ENCODE measurements at regions not wholly inside any gene's neighbourhood (a gene's known extent, or its start where the extent isn't known, plus 50 kb on each side); places are given as distances from the start of the nearest gene placed in this dataset.

GRCh38 chr7:84387595-84387994 is 193.0 kb upstream of the SEMA3A start:
- H3K36me3 ChIP-seq (replicated peaks; ENCODE audit: insufficient read depth, low read depth), result no peaks in the 10 kb centered on the region
- H3K27me3 ChIP-seq, result no peaks in the 10 kb centered on the region
- no peak overlapping the region for H3K4me2 ChIP-seq
- no peaks in the 10 kb centered on the region for H3K9me2 ChIP-seq (replicated peaks; ENCODE audit: insufficient read depth)
- H3K4me3 ChIP-seq, result no peak overlapping the region
- no peak for DNase-seq (ENCODE audit: low spot score)
- no peaks in the 10 kb centered on the region for H4K20me1 ChIP-seq (ENCODE audit: insufficient read depth, poor library complexity, severe bottlenecking)
- WGBS (ENCODE audit: low lambda C conversion rate, missing lambda C conversion rate), result 15% methylated on average over 1 of the region's 1 CpG
- H3K27ac ChIP-seq, result no peak overlapping the region
- H3K4me1 ChIP-seq (ENCODE audit: insufficient read depth), result no peaks in the 10 kb centered on the region
- H2AFZ ChIP-seq, result no peak overlapping the region
- no peak for TF ChIP-seq EZH2 (IDR thresholded peaks at IDR 0.05; ENCODE audit: borderline replicate concordance)
- TF ChIP-seq EZH2phosphoT487 (IDR thresholded peaks at IDR 0.05; ENCODE audit: low read depth, severe bottlenecking, unreplicated experiment), result no peak
- no peak for TF ChIP-seq CTCF (IDR thresholded peaks at IDR 0.05; ENCODE audit: poor library complexity)
- no peaks in the 10 kb centered on the region for H3K9me3 ChIP-seq (ENCODE audit: low read depth)
- H3K79me2 ChIP-seq, result no peaks in the 10 kb centered on the region

- Histone ChIP-seq H3K4me3 (no peak overlapping the region), H3K9me2 (replicated peaks; ENCODE audit: insufficient read depth) (no peaks in the 10 kb centered on the region), H3K4me2 (no peak overlapping the region), H2AFZ (no peak overlapping the region), H3K9me3 (ENCODE audit: low read depth) (no peaks in the 10 kb centered on the region), H3K27me3 (no peaks in the 10 kb centered on the region), H3K36me3 (replicated peaks; ENCODE audit: insufficient read depth, low read depth) (no peaks in the 10 kb centered on the region), H3K4me1 (ENCODE audit: insufficient read depth) (no peaks in the 10 kb centered on the region), H4K20me1 (ENCODE audit: insufficient read depth, poor library complexity, severe bottlenecking) (no peaks in the 10 kb centered on the region), H3K27ac (no peak overlapping the region), H3K79me2 (no peaks in the 10 kb centered on the region)
- 97% methylated on average over 1 of the region's 1 CpG for WGBS (ENCODE audit: low lambda C conversion rate, missing lambda C conversion rate)
- DNase-seq (ENCODE audit: low spot score), result no peak
- no peak for TF ChIP-seq EZH2 (IDR thresholded peaks at IDR 0.05; ENCODE audit: borderline replicate concordance)
- no peak for TF ChIP-seq CTCF (IDR thresholded peaks at IDR 0.05; ENCODE audit: poor library complexity)
- TF ChIP-seq EZH2phosphoT487 (IDR thresholded peaks at IDR 0.05; ENCODE audit: low read depth, severe bottlenecking, unreplicated experiment), result no peak
Observed at GRCh38 chr7:84384417-84384816, 189.8 kb upstream of the SEMA3A start.

- H3K4me2 ChIP-seq, result no peak overlapping the region
- H3K27me3 ChIP-seq, result no peaks in the 10 kb centered on the region
- H3K4me3 ChIP-seq, result no peak overlapping the region
- no peaks in the 10 kb centered on the region for H3K9me3 ChIP-seq (ENCODE audit: low read depth)
- no peaks in the 10 kb centered on the region for H3K4me1 ChIP-seq (ENCODE audit: insufficient read depth)
- H2AFZ ChIP-seq, result no peak overlapping the region
- no peaks in the 10 kb centered on the region for H3K9me2 ChIP-seq (replicated peaks; ENCODE audit: insufficient read depth)
- no peaks in the 10 kb centered on the region for H3K36me3 ChIP-seq (replicated peaks; ENCODE audit: insufficient read depth, low read depth)
- H3K27ac ChIP-seq, result no peak overlapping the region
- H4K20me1 ChIP-seq (ENCODE audit: insufficient read depth, poor library complexity, severe bottlenecking), result no peaks in the 10 kb centered on the region
- H3K79me2 ChIP-seq, result no peaks in the 10 kb centered on the region
- no peak for DNase-seq (ENCODE audit: low spot score)
- 96% methylated on average over 1 of the region's 1 CpG for WGBS (ENCODE audit: low lambda C conversion rate, missing lambda C conversion rate)
- no peak for TF ChIP-seq CTCF (IDR thresholded peaks at IDR 0.05; ENCODE audit: poor library complexity)
- no peak for TF ChIP-seq EZH2 (IDR thresholded peaks at IDR 0.05; ENCODE audit: borderline replicate concordance)
- no peak for TF ChIP-seq EZH2phosphoT487 (IDR thresholded peaks at IDR 0.05; ENCODE audit: low read depth, severe bottlenecking, unreplicated experiment)
Observed at GRCh38 chr7:84379446-84379845, 184.9 kb upstream of the SEMA3A start.

- WGBS (ENCODE audit: low lambda C conversion rate, missing lambda C conversion rate), result 97% methylated on average over 4 of the region's 4 CpGs
- no peaks in the 10 kb centered on the region for H3K27me3 ChIP-seq
Observed at GRCh38 chr7:84372712-84373111, 178.1 kb upstream of the SEMA3A start.

More at GRCh38 chr7:84372712-84373111, 178.1 kb upstream of the SEMA3A start:
- Histone ChIP-seq H3K4me2 (no peak overlapping the region), H3K4me1 (ENCODE audit: insufficient read depth) (no peaks in the 10 kb centered on the region), H3K9me2 (replicated peaks; ENCODE audit: insufficient read depth) (no peaks in the 10 kb centered on the region), H2AFZ (no peak overlapping the region), H3K9me3 (ENCODE audit: low read depth) (no peaks in the 10 kb centered on the region), H3K4me3 (no peak overlapping the region), H3K79me2 (no peaks in the 10 kb centered on the region), H3K36me3 (replicated peaks; ENCODE audit: insufficient read depth, low read depth) (no peaks in the 10 kb centered on the region), H3K27ac (no peak overlapping the region), H4K20me1 (ENCODE audit: insufficient read depth, poor library complexity, severe bottlenecking) (no peaks in the 10 kb centered on the region)
- no peak for TF ChIP-seq EZH2 (IDR thresholded peaks at IDR 0.05; ENCODE audit: borderline replicate concordance)
- no peak for TF ChIP-seq CTCF (IDR thresholded peaks at IDR 0.05; ENCODE audit: poor library complexity)
- no peak for TF ChIP-seq EZH2phosphoT487 (IDR thresholded peaks at IDR 0.05; ENCODE audit: low read depth, severe bottlenecking, unreplicated experiment)
- DNase-seq (ENCODE audit: low spot score), result no peak
